Erythroblast (primary cell): ENCODE measurements at regions not wholly inside any gene's neighbourhood (a gene's known extent, or its start where the extent isn't known, plus 50 kb on each side); places are given as distances from the start of the nearest gene placed in this dataset.

ENCODE experiments used
- GATA1 ChIP-seq: IDR thresholded peaks from 2 replicates; pipeline ENCODE4 v1.6.1; 2011; ENCODE audit warnings: low read depth, mild to moderate bottlenecking, control low read depth, low read length, moderate library complexity
- POLR2A ChIP-seq: IDR thresholded peaks from 2 replicates; pipeline ENCODE4 v1.6.1; 2011; ENCODE audit warnings: mild to moderate bottlenecking, low read length

DNA sequence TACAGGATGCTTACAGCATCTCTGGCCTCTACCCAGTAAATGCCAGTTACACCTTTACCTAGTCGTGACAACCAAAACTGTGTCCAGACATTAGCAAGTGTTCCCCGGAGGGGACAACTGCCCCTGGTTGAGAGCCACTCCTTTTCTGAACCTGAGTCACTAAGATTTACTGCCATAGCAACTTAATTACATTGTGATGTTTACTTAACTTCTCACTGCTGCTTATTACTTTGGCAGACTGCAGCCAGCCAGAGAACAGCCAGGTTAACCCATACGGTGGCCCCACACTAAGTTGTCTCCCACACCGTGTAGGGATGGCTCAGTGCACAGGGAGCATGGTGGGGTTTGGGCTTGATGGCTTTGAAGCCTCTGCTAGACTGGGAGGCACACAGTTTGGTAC lies 204.7 kb upstream of the SULF2 start:
- TF ChIP-seq POLR2A, result no peak
- TF ChIP-seq GATA1, result no peak
